Mammary epithelial cell (primary cell): ENCODE measurements at regions not wholly inside any gene's neighbourhood (a gene's known extent, or its start where the extent isn't known, plus 50 kb on each side); places are given as distances from the start of the nearest gene placed in this dataset.

ENCODE experiments used
- EZH2 ChIP-seq: IDR thresholded peaks from 2 replicates; pipeline ENCODE4 v1.6.1; 2012; ENCODE audit warnings: low read length, inconsistent platforms, borderline replicate concordance
- TF ChIP-seq, protein P1 (sequence below), 2 donors: IDR thresholded peaks in 1 of 2; conservative IDR thresholded peaks in 1 of 2; 2 replicates each; pipeline ENCODE4 v1.5.1; 2011 to 2012; ENCODE audit warnings: inconsistent platforms in 2 of 2, low read length in 2 of 2, mild to moderate bottlenecking in 2 of 2, control low read depth in 1 of 2, low read depth in 1 of 2; ENCODE audit not compliant: insufficient read depth in 1 of 2; ENCODE audit errors: extremely low read depth in 1 of 2

DNA sequence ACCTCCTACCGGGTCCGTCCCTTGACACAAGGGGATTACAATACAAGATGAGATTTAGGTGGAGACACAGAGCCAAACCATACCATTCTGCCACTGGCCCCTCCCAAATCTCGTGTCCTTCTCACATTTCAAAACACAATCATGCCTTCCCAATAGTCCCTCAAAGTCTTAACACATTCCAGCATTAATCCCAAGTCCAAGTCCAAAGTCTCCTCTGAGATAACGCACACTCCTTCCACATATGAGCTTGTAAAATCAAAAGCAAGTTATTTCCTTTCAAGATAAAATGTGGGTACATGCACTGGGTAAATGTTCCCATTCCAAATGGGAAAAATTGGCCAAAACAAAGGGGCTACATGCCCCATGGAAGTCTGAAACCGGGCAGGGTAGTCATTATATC, 463.9 kb upstream of the CDH9 start:
- TF ChIP-seq, protein P1, sequence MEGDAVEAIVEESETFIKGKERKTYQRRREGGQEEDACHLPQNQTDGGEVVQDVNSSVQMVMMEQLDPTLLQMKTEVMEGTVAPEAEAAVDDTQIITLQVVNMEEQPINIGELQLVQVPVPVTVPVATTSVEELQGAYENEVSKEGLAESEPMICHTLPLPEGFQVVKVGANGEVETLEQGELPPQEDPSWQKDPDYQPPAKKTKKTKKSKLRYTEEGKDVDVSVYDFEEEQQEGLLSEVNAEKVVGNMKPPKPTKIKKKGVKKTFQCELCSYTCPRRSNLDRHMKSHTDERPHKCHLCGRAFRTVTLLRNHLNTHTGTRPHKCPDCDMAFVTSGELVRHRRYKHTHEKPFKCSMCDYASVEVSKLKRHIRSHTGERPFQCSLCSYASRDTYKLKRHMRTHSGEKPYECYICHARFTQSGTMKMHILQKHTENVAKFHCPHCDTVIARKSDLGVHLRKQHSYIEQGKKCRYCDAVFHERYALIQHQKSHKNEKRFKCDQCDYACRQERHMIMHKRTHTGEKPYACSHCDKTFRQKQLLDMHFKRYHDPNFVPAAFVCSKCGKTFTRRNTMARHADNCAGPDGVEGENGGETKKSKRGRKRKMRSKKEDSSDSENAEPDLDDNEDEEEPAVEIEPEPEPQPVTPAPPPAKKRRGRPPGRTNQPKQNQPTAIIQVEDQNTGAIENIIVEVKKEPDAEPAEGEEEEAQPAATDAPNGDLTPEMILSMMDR (conservative IDR thresholded peaks at IDR 0.05 in 1 of 2, IDR thresholded peaks at IDR 0.05 in 1 of 2; ENCODE audit: extremely low read depth in 1 of 2, insufficient read depth in 1 of 2, low read depth in 1 of 2, low read length in 2 of 2) = no peak
- TF ChIP-seq EZH2 = no peak
